NCI-H774 (cell line): ENCODE measurements at regions not wholly inside any gene's neighbourhood (a gene's known extent, or its start where the extent isn't known, plus 50 kb on each side); places are given as distances from the start of the nearest gene placed in this dataset.

Experiments used
- DNase-seq: peaks from one replicate; lab custom pipeline; 2025; lab: John Stamatoyannopoulos, UW

DNA sequence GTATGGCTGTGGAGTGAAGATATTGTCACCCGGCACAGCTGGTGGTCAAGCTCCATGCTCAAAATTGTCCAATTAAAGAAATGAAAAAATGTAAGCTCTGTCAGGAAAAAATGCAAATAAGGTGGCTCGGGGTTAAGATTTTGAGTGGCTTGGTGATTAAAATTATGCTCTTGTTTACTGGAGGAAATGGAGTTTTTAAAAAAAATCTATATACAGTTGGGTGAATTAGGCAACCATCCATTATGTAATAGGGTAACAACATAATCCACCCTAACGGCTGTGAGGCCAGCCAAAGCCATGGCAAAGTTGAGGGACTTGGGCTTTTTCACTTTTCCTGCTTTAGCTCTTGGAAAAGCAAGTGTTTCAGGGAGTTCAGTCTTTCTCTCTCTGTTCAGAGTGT lies 260.8 kb upstream of the HABP2 start:
- no peak for DNase-seq

DNA sequence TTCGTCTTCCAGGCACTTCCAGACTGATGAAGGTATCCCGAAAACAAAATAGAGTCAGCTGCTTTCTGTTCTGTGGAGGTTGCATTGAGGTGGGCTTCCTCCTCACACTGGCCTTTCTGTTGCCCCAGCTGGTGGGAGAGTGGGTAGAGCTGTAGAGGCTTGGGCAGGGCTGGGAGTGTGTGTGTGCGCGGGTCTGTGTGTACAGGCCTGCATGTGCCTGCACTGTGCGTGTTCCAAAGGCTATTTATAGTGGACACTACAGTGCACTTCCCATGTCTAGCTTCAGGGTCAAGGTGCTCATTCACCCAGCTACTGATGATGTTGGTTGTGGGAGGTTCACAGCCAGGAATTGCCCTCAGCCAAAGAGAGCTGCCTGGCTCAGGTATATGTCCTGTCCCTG lies 260.1 kb upstream of the HABP2 start:
- no peak for DNase-seq

DNA sequence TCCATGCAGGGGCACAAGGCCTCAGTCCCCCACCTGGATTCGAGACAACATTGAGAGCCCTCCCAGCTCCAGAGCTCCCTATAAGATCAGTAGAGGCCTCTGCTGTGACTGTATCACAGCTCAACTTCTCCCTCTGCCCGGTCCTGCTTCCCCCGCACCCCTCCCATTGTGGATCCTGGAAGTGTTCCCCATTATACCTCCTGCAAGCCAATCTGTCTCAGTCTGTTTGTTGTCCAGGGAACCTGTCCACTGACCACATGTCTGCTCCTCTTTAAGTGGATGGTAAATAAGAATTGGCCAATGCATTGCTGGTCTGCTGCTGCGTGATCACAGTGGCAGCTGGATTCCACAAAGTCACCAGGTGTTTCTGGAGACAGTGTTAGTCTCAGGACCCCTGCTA lies 259.7 kb upstream of the HABP2 start:
- peak; percentile 8 for DNase-seq

DNA sequence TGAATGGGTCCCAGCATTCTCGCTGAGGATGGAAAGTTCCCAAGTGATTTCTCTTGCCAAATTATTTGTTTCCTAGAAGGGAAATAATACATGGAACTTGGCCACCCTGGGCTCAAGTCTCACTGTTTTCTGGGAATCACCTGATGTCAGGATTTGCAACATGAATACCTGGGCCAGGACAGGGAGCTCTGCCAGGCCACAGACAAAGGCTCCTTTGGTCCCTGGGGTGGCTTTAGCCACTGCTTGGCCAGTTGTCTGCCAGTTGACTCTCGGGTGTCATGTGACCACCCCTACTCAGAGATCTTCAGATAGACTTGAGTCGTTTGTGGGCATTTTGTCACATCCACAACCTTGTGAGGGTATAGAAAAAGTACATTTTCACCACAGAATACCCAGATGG lies 258.0 kb upstream of the HABP2 start:
- no peak for DNase-seq

DNA sequence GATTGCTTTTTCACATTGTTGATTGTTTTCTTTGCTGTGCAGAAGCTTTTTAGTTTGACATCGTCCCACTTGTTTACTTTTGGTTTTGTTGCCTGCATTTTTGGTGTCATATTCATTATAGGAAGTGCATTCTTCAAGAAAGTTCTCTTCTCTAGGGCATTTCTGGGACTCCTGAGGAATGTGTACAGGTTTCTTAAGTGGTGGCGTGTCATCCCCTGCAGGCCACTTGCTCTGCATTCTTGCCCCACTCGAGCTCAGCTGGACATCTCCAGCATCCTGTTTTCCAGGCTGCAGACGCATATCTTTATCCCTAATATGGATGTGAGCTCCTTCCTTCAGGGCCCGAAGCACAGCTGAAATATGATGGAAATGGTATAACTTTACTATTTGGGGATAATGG lies 255.6 kb upstream of the HABP2 start:
- no peak for DNase-seq

DNA sequence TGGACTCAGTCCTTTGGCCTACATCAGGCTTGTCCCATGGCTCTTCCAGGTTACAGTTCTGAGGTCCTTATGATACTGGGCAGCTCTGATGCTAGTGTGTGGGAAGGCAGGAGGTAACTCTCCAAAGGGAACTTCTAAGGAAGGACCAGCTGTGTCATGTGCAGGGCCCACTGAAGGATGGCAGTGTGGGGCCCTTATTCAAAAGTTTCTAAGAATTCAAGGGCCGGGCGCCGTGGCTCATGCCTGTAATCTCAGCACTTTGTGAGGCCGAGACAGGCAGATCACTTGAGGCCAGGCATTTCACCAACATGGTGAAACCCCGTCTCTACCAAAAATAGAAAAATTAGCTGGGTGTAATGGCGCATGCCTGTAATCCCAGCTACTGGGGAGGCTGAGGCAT lies 254.2 kb upstream of the HABP2 start:
- no peak for DNase-seq

DNA sequence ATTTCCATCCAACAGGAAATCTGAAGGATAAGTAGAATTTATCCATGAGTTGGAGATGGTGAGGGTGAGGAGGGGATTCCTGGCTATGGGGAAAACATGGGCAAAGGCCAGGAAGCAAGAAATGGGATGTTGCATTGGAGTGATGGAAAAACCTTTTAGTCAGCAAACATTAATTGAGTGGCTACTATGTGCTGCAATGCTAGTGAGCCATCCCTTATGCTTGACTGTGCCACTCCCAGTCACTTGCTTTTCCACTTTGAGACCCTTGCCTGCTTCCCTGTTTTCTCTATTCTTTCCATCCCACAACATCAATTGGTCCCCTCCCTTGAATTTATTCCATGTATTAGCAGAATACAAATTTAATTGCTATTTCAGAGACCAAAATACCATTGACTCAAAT lies 252.7 kb upstream of the HABP2 start:
- DNase-seq: no peak

DNA sequence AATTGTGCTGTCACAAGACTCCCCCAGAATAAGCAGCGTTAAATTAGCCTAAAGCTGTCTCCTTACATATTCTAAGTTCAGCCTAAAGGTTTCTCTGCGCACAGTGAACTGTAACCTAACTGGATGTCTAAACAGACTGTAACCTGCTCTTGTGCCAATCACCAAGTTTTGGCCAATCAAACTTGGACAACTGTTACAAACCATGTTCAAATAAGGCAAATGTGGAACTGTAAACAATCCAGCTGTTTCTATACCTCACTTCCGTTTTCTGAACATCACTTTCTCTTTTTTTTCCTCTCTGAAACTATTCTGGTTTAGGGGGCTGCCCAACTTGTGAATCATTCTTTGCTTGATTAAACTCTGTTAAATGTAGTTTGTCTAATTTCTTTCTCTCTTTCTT lies 252.2 kb upstream of the HABP2 start:
- DNase-seq: no peak

DNA sequence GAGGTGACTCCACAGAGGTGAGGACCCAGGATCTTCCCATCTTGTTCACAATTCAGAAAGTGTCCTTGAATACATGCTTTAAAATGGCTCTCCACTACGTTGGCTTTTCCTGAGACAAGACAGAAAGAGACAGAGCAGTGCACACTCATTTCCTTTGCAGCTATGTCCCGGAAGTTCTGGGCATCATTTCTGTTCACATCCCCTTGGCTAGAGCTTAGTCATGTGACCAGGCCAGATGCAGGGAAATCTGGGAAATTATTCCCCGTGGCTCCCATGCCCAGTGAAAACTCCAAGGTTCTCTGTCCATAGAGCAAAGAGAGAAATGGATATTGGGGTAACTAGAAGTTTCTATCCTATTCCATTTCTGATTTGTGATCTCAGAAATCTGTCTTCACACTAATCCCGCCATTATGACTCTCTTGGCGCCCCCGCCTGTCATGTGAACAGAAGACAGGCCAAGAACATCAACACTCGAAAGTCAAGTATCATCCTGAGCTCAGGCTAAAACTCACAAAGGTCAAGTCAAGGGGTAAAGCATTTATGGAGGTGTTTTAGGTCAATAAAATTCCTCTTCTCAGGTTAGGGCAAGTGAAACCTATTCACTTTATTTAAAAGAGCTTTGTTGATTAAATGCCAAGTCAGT lies 251.4 kb upstream of the HABP2 start:
- DNase-seq: no peak

DNA sequence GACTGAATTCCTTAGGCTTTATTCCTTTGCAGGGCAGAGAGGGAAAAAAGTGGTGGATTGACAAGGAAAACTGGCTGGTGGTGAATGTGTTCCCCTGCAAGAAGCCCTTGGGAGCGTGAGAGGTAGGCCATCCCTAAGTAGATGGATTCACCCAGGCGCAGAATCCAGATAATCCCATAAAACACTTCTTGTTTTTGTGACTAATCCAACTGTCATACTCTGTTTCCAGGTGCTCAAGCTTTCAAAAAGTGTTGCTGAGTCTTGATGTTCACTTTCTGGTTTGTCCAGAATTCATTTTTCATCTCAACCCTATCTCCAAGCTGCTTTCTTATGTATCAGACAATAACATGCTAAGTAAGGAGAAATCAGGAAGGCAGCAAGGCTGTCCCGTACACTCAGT lies 250.8 kb upstream of the HABP2 start:
- no peak for DNase-seq

DNA sequence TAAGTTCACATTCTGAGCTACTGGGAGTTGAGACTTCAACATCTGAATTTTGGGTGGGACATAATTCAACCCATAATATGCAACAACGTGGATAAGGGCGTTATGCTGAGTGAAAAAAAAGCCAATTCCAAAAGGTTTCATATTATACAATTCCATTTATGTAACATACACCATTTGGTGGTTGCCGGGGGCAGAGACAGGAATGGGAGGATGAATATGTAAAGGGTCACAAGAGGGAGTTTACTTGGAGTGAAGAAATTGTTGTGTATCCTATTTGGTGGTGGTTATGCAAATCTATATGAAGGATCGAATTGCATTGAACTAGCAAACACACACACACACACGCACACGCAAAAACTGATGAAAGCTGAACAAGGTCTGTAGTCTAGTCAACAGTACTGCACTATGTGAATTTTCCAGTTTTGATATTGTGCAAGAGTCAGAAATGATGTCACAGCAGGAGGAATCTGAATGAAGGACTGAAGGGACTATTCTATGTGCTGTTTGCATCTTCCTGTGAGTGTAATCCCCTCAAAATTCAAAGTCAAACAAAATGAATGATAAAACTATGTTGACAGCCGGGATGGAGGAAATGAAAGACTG lies 249.2 kb upstream of the HABP2 start:
- no peak for DNase-seq

DNA sequence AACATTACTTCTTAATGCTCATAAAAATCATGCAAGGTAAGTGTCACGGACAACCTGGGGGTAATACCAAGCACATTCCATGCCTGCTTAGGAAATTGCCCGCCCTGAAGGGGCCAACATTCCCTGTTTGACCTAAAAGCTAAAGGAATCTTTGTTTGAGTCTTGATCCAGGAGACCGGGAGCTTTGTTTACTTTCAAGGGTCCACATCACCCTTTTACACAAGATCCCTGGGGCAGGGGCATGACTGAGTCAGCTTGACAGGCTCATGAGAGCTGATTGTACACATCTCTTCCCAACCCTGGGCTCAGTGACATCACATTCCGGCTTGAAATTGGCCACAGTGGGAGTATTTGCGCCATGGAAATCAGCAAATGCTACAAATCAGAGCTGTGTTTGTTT lies 248.1 kb upstream of the HABP2 start:
- DNase-seq: no peak

DNA sequence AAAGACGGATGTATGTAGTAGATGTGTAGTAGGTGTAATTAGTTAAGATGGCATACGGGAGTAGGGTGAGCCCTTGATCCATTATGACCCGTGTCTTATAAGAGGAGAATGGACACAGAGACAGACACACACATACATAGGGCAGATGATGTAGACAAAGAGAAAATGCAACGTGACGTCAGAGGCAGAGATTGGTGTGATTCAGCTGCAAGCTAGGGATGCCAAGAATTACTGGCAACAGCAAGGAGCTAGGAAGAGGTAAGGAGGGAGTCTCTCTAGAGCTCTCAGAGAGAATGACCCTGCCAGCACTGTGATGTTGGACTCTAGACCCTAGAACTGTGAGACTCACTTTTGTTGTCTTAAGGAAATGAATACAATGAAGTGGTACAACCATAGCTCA lies 247.0 kb upstream of the HABP2 start:
- no peak for DNase-seq

DNA sequence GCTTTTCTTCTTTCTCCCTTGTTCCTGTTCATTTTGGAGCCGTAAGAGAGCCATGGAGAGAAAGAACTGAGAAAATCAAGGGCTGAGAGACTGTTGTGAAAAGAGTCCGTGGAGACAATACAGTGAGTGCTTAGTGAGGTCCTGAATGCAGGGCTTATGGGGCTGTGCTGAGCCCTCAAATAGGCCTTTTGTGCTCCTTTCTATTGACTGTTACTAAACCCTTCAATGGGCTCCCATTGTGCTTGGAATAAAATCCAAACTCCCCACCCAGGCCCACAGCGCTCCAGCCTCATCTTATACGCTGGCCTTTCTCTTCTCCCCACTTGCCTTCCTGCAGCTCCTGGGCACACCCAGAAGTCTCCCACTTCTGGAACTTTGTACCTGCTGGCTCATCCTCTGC lies 243.1 kb upstream of the HABP2 start:
- DNase-seq: no peak

DNA sequence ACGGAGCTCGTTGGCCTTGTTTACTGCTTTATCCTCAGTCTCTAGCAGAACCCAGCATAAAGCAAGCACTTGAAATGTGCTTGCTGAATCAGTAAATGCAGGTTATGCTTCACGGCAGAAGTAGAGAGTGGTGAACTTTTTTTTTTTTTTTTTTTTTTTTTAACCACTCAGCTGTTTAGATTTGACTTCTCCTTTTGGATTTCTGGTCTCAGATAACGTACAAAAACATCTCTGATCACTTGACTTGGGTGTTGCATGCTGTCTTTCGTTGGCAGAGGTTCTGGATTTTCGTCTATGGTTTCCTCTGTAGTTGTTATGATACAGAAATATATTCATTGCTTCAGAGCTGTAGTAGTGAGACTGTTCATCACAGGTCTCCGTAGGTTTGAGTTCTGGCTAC lies 242.5 kb upstream of the HABP2 start:
- DNase-seq: no peak

DNA sequence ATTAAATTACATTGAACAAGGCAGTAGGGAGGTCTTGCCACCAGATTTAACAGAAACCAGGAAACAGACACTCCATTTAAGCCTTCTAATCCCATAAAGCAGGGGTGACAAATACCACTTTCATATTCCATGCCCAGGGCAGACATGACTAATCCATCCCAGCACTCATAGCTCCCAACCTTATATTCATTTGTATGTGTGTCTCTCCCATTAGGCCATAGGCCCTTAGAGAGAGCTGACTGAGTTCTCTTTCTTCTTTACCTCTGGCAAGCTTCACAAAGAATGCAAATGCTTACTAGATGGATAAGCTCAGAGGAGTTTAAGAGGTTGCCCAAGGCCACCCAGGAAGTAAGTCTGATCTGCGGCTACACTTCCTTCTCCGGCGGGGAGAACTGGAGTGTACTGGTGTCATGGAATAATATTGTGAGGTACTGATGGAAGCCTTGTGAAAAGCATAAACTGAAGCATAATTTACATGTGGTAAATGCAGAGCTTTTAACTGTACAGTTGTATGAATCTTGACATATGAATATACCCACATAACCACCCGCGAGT lies 239.7 kb upstream of the HABP2 start:
- no peak for DNase-seq

DNA sequence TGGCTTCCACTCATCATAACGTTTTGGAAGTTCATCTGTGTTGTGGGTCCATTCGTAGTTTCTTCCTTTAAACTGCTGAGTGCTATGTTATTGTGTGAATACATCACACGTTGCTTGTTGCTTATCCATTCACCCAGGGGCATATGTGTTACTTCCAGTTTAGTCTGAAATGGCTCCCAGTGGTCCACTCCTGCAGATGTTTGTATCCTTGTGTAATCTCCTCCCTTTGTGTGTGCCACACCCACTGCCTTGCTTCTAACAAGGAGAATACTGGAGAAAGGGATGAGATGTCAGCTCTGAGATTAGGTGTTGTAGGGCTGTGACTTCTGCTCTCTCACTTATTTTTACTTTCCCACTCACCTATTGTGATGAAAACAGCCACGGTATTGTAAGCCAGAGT lies 239.1 kb upstream of the HABP2 start:
- DNase-seq: no peak

DNA sequence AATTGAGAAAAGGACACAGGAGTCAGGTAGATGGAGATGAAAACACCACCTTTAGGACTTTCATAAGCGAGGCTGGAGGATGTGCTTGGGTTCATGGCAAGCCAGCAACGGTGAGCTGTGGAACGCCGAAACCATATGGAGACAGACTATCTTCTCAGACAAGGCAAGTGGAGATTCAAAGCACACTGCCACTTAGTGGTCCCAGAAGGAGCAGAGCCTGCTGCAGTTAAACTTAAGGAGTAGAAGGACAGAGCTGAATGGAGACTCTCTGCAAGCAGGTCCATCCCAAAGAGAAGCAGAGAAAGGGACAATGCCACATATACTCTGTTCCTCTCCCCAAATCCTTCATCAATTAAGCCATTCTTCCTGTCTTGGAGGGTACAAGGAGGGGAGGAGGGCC lies 236.3 kb upstream of the HABP2 start:
- DNase-seq: no peak

DNA sequence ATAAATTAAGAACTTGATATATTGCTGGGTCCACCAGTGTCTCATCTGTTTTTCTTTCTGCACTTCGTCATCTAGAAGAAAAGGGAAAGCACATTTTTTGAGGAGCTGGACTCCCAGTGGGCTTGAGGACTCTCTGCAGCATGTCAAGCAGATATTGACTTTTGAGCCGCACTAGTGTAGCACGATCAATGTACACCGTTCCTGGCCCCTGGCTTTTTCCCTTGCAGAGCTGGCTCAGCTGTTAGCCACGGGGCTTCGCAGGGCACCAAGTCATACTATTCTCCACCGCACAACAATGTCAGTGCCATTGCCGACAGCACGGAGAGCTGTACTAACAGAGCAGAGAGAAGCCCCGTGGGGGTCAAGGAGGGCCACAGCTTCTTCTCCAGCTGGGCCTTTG lies 235.4 kb upstream of the HABP2 start:
- DNase-seq: no peak

DNA sequence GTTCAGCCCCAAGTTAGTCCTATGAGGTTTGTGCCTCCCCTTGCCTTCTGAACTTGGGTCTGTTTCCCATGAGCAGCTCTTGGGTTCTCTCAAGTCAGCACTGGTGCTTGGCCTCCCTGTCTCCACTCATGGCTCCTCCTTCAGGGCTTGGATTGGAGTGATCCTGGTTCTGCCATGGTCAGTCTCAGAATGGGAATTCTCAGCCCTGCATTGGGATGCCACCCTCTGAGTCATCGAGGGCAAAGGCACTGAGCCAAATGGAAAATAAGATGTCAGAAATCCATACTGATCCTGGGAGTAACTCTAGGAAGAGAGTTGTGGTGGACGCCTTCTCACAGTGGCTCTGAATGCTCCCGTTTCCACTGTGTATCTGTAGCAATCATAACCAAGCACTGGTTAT lies 233.4 kb upstream of the HABP2 start:
- no peak for DNase-seq

DNA sequence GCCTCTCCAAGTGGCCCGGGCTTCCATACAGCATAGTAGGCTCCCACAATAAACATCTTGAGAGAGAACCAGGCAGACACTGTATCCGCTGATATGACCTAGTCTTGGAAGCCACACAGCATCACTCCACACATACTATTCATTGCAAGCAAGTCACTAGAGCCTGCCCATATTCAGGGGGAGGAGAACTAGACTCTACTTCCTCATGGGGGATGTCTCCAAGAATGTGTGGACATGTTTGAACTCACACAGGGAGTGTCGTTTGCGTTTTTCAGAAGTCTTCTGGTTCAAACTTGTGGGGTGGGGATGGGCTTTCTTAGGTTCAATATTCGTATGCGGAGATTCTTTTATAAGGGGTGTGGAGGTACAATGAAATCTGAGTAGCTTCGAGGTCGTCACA lies 232.6 kb upstream of the HABP2 start:
- no peak for DNase-seq

DNA sequence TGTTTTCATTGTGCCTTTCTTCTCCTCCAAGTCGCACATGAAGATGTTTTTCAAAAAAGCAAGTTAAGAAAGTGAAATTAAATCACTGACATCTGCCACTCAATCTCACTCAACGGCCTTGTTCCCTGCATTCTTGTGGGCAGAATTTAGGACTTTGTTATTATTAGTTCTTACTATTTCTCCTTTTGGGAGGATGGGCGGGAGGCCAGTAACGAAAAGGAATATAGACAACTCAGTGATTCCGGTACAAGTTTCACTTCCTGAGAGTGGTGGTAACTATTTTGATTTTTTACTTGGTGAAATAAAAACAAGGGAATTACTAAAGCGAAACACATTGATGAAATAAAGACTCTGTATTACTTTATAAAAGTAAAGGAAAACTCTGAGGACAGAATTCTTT lies 231.9 kb upstream of the HABP2 start:
- no peak for DNase-seq

DNA sequence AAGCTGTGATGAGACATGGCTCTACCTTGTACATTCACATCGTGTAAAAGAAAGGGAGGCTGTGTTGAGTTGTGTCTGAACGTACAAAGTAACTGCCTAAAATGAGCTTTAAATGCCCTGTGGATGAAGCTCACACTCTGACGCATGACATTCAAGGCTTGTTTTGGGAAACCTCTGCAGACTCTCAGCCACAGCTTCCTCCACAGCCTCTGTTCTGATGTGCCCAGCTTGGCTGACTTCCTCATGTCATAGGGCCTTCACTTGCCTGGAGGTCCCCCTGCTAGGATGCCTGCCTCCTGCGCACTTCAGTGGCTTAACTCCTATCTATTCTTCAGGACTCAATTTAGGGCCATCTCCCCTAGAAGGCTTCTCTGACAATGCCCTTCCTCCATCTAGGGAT lies 230.0 kb upstream of the HABP2 start:
- no peak for DNase-seq

DNA sequence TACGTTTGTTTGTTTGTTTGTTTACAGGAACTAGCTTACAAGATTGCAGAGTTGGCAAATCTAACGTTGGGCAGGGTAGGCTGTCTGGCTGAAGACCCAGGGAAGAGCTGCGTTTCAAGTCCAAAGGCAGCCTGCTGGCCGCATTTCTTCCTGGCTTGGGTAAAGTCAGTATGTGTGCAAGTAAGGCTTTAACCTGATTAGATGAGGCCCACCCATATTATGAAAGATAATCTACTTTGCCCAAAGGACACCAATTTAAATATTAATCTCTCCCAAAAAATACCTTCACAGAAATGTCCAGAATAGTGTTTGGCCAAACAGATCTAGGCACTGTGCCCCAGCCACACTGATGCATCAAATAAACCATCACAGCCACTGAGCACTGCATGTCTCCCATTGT lies 228.9 kb upstream of the HABP2 start:
- no peak for DNase-seq
